ENCODE measurements at regions not wholly inside any gene's neighbourhood (a gene's known extent, or its start where the extent isn't known, plus 50 kb on each side); places are given as distances from the start of the nearest gene placed in this dataset.
"Not testable (repeated sequence)": the region's sequence is repeated elsewhere in the genome, so short reads cannot be mapped to it uniquely, and the experiment has no call there.

DNA sequence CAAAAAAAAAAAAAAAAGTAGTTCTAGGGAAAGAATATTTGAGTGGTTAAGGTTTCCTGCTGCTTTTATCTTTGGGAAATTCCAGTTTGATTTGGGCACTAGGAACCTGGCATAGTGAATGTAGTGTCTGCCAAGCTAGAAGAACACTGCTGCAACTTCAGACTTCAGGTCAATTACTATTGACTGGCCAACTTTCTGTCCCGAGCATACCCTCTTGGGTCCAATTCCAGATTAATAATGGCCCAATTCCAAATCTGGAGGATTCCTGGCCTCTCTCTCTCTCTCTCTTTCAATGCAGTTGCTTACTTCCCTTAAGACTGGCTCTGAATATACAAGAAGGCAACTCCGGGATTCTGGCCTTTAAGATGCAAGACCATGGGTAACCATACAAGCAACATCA is 74.9 kb downstream of the ANKEF1 start:
- H3K4me1 Mint-ChIP-seq (ENCODE audit: low read depth), result no peaks in the 10 kb centered on the region
- DNase-seq, result no peak
- no peak overlapping the region for H3K27ac Mint-ChIP-seq
- no peak overlapping the region for H3K4me3 Mint-ChIP-seq
- CTCF ChIA-PET, result no interaction called here
- no peaks in the 10 kb centered on the region for H3K36me3 Mint-ChIP-seq (ENCODE audit: low read depth)
- no peaks in the 10 kb centered on the region for H3K9me3 Mint-ChIP-seq
- peaks cover 2% of the 10 kb centered on the region for H3K27me3 Mint-ChIP-seq (ENCODE audit: low read depth)
- intact Hi-C loops (cut with micrococcal nuclease), result no loop called here

- CTCF ChIA-PET, result no interaction called here
- Mint-ChIP-seq H3K9me3 (no peaks in the 10 kb centered on the region), H3K27me3 (ENCODE audit: low read depth) (peaks cover 2% of the 10 kb centered on the region), H3K4me3 (no peak overlapping the region), H3K27ac (no peak overlapping the region), H3K4me1 (ENCODE audit: low read depth) (peaks cover under 1% of the 10 kb centered on the region), H3K36me3 (ENCODE audit: low read depth) (no peaks in the 10 kb centered on the region)
- intact Hi-C loops (cut with micrococcal nuclease), result no loop called here
- no peak for DNase-seq
Observed at GRCh38 chr20:10110151-10110550, 75.4 kb downstream of the ANKEF1 start.

- DNase-seq, result no peak
- Mint-ChIP-seq H3K27ac (no peak overlapping the region), H3K36me3 (ENCODE audit: low read depth) (no peaks in the 10 kb centered on the region), H3K4me3 (no peak overlapping the region), H3K4me1 (ENCODE audit: low read depth) (peaks cover 6% of the 10 kb centered on the region), H3K9me3 (no peaks in the 10 kb centered on the region), H3K27me3 (ENCODE audit: low read depth) (peaks cover 2% of the 10 kb centered on the region)
- CTCF ChIA-PET, result interaction anchor here (1.3 kb wide), 1 partner anchor 20 kb away, joined by 3 read pairs; no protein-coding TSS in a partner anchor
- intact Hi-C loops (cut with micrococcal nuclease), result no loop called here
Observed at GRCh38 chr20:10111139-10111958, 76.6 kb downstream of the ANKEF1 start.

DNA sequence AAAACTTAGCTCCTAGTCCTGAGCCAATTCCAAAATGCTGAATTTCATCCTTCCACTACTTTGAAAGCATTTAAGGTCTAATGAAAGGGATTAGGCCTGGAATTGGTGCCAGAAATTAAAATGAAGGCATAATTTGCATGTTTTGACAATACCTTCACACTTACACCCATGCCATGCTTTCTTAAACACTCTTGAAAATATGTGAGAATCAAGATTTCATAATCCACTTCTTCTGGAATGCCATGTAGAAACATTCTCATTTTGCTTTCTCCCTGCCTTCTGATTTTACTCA is 77.1 kb downstream of the ANKEF1 start:
- Mint-ChIP-seq H3K9me3 (no peaks in the 10 kb centered on the region), H3K27me3 (ENCODE audit: low read depth) (peaks cover 4% of the 10 kb centered on the region), H3K27ac (no peak overlapping the region), H3K36me3 (ENCODE audit: low read depth) (no peaks in the 10 kb centered on the region), H3K4me3 (no peak overlapping the region), H3K4me1 (ENCODE audit: low read depth) (peaks cover 6% of the 10 kb centered on the region)
- no peak for DNase-seq
- CTCF ChIA-PET, result interaction anchor here (1.3 kb wide), 1 partner anchor 21 kb away, joined by 3 read pairs; no protein-coding TSS in a partner anchor
- intact Hi-C loops (cut with micrococcal nuclease), result no loop called here

- Mint-ChIP-seq H3K4me1 (ENCODE audit: low read depth) (peaks cover 6% of the 10 kb centered on the region), H3K27ac (no peak overlapping the region), H3K27me3 (ENCODE audit: low read depth) (peaks cover 9% of the 10 kb centered on the region), H3K4me3 (no peak overlapping the region), H3K36me3 (ENCODE audit: low read depth) (no peaks in the 10 kb centered on the region), H3K9me3 (no peaks in the 10 kb centered on the region)
- CTCF ChIA-PET, result no interaction called here
- intact Hi-C loops (cut with micrococcal nuclease), result no loop called here
- DNase-seq, result no peak
Observed at GRCh38 chr20:10113746-10114145, 79.0 kb downstream of the ANKEF1 start.

GRCh38 chr20:10114598-10114997 is 79.8 kb downstream of the ANKEF1 start:
- no peak for DNase-seq
- H3K9me3 Mint-ChIP-seq, result no peaks in the 10 kb centered on the region
- CTCF ChIA-PET, result no interaction called here
- intact Hi-C loops (cut with micrococcal nuclease), result no loop called here
- H3K4me1 Mint-ChIP-seq (ENCODE audit: low read depth), result peaks cover 6% of the 10 kb centered on the region
- no peaks in the 10 kb centered on the region for H3K36me3 Mint-ChIP-seq (ENCODE audit: low read depth)
- H3K27me3 Mint-ChIP-seq (ENCODE audit: low read depth), result peaks cover 11% of the 10 kb centered on the region
- H3K4me3 Mint-ChIP-seq, result no peak overlapping the region
- H3K27ac Mint-ChIP-seq, result no peak overlapping the region

- Mint-ChIP-seq H3K9me3 (no peaks in the 10 kb centered on the region), H3K27ac (no peak overlapping the region), H3K36me3 (ENCODE audit: low read depth) (no peaks in the 10 kb centered on the region), H3K4me3 (no peak overlapping the region), H3K27me3 (ENCODE audit: low read depth) (peaks cover 11% of the 10 kb centered on the region), H3K4me1 (ENCODE audit: low read depth) (peaks cover 6% of the 10 kb centered on the region)
- intact Hi-C loops (cut with micrococcal nuclease), result no loop called here
- no peak for DNase-seq
- CTCF ChIA-PET, result no interaction called here
Observed at GRCh38 chr20:10115021-10115420, 80.2 kb downstream of the ANKEF1 start.

GRCh38 chr20:10119336-10119735 is 84.5 kb downstream of the ANKEF1 start:
- CTCF ChIA-PET, result interaction anchor here (0.7 kb wide), 1 partner anchor 9 kb away, joined by 4 read pairs; no protein-coding TSS in a partner anchor
- intact Hi-C loops (cut with micrococcal nuclease), result no loop called here
- Mint-ChIP-seq H3K36me3 (ENCODE audit: low read depth) (no peaks in the 10 kb centered on the region), H3K4me1 (ENCODE audit: low read depth) (peaks cover 6% of the 10 kb centered on the region), H3K4me3 (no peak overlapping the region), H3K27me3 (ENCODE audit: low read depth) (peaks cover 15% of the 10 kb centered on the region), H3K27ac (no peak overlapping the region), H3K9me3 (peaks cover 11% of the 10 kb centered on the region)
- DNase-seq, result no peak

GRCh38 chr20:10124883-10125282 is 90.1 kb downstream of the ANKEF1 start:
- H3K4me3 Mint-ChIP-seq; H3K4me1 Mint-ChIP-seq (ENCODE audit: low read depth); H3K36me3 Mint-ChIP-seq (ENCODE audit: low read depth); intact Hi-C loops (cut with micrococcal nuclease); H3K27ac Mint-ChIP-seq; DNase-seq; H3K27me3 Mint-ChIP-seq (ENCODE audit: low read depth); CTCF ChIA-PET: not testable (repeated sequence)
- H3K9me3 Mint-ChIP-seq, result peaks cover 20% of the 10 kb centered on the region

DNA sequence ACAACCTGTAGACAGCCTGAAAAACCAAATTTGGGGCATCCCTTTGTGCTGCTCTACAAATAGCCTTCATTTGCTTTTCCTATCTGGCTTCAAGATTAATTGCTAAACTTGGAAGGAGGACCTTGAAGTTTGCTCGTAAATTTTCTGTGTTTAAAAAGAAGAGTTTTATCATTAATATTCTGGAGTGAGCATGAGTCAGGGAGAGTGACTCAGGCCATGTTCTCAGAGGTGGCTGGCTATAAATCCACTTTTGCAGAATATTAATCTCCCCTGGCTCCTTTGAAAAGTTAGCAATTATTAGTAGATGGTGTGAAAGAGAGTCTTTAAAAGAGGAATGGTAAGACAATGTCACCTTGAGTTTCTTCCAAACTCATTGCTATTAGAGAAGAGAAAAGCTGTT is 91.0 kb downstream of the ANKEF1 start:
- intact Hi-C loops (cut with micrococcal nuclease), result no loop called here
- H3K4me1 Mint-ChIP-seq (ENCODE audit: low read depth), result no peaks in the 10 kb centered on the region
- peaks cover 4% of the 10 kb centered on the region for H3K27me3 Mint-ChIP-seq (ENCODE audit: low read depth)
- H3K36me3 Mint-ChIP-seq (ENCODE audit: low read depth), result peaks cover 5% of the 10 kb centered on the region
- CTCF ChIA-PET, result no interaction called here
- H3K9me3 Mint-ChIP-seq, result peaks cover 20% of the 10 kb centered on the region
- H3K4me3 Mint-ChIP-seq, result no peak overlapping the region
- DNase-seq, result no peak
- no peak overlapping the region for H3K27ac Mint-ChIP-seq

DNA sequence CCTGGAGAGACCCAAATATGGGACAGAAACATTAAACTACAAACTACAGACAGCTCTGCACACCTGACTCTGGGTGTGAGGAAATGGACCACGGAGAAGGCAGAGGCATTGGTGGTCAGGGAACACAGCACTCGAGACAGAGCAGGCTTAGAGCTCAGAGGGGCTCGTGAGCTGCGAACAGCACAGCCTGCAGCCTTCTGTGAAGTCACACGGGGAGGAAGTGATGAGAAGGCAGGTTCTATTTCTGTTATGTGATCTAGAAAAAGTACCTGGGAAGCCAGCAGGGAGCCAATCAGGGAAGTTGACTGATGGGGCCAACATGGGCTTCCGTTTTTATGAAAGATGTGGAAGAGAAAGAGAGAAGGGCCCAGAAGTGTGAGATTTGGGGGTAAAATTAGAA is 88.9 kb upstream of the SNAP25 start:
- H3K9me3 Mint-ChIP-seq, result peaks cover 5% of the 10 kb centered on the region
- CTCF ChIA-PET, result no interaction called here
- H3K27me3 Mint-ChIP-seq (ENCODE audit: low read depth), result peaks cover 4% of the 10 kb centered on the region
- H3K27ac Mint-ChIP-seq, result no peak overlapping the region
- intact Hi-C loops (cut with micrococcal nuclease), result no loop called here
- H3K36me3 Mint-ChIP-seq (ENCODE audit: low read depth), result peaks cover 3% of the 10 kb centered on the region
- DNase-seq, result no peak
- H3K4me1 Mint-ChIP-seq (ENCODE audit: low read depth), result no peaks in the 10 kb centered on the region
- no peak overlapping the region for H3K4me3 Mint-ChIP-seq

GRCh38 chr20:10131732-10132345 is 86.8 kb upstream of the SNAP25 start:
- Mint-ChIP-seq H3K27me3 (ENCODE audit: low read depth) (peaks cover 4% of the 10 kb centered on the region), H3K4me1 (ENCODE audit: low read depth) (no peaks in the 10 kb centered on the region), H3K36me3 (ENCODE audit: low read depth) (no peaks in the 10 kb centered on the region), H3K4me3 (no peak overlapping the region), H3K9me3 (no peaks in the 10 kb centered on the region), H3K27ac (no peak overlapping the region)
- no peak for DNase-seq
- CTCF ChIA-PET, result no interaction called here
- intact Hi-C loops (cut with micrococcal nuclease), result no loop called here

DNA sequence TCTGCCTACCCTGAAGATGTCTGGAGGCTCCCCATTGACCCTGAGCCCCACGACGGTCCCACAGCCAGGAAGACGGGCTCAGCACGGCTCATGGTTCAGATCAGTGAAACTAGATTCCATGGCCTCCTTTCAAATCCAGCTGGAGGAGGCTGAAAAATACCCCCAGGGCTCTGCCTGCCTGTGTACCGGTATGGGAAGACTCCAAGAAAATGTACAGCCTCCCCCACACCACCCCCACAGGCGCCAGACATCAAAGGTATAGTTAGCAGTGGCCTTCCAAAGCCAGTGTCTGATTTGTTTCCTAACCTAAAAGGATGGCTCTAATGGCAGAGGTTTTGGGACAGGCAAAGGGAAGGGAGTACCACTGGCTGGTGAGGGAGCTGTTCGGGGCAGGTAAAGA is 86.2 kb upstream of the SNAP25 start:
- Mint-ChIP-seq H3K27me3 (ENCODE audit: low read depth) (peaks cover 4% of the 10 kb centered on the region), H3K4me3 (no peak overlapping the region), H3K36me3 (ENCODE audit: low read depth) (no peaks in the 10 kb centered on the region), H3K4me1 (ENCODE audit: low read depth) (no peaks in the 10 kb centered on the region), H3K27ac (no peak overlapping the region), H3K9me3 (no peaks in the 10 kb centered on the region)
- CTCF ChIA-PET, result no interaction called here
- DNase-seq, result no peak
- intact Hi-C loops (cut with micrococcal nuclease), result no loop called here

Data from activated naive CD4-positive, alpha-beta T cell treated with anti-CD3 and anti-CD28 coated beads for 36 hours (primary cell).